OCI-LY1 (cell line): ENCODE measurements at regions not wholly inside any gene's neighbourhood (a gene's known extent, or its start where the extent isn't known, plus 50 kb on each side); places are given as distances from the start of the nearest gene placed in this dataset.

Experiments
- H2AFZ ChIP-seq: fragments of 200-600 bp; sonication (generic), shearing (Covaris generic); 2 replicates; pipeline ENCODE4 v1.6.0; 2014; ENCODE audit warnings: antibody characterized with exemption, mild to moderate bottlenecking, low read length
- H3F3A ChIP-seq: fragments of 200-600 bp; sonication (generic), shearing (Covaris generic); 2 replicates; pipeline ENCODE4 v1.6.0; 2014; ENCODE audit warnings: mild to moderate bottlenecking, antibody characterized with exemption, low read length, moderate library complexity; ENCODE audit not compliant: insufficient read depth
- H3K27ac ChIP-seq: fragments of 200-600 bp; sonication (generic); 2 replicates; pipeline ENCODE4 v1.5.1; 2014; ENCODE audit warnings: low read length, mixed run types, mild to moderate bottlenecking, low read depth; ENCODE audit not compliant: poor library complexity, severe bottlenecking
- H3K27me3 ChIP-seq: fragments of 200-600 bp; sonication (generic); 2 replicates; pipeline ENCODE4 v1.6.0; 2014; ENCODE audit warnings: antibody characterized with exemption, mild to moderate bottlenecking, low read length, moderate library complexity; ENCODE audit not compliant: insufficient read depth
- H3K36me3 ChIP-seq: fragments of 200-600 bp; sonication (generic); 2 replicates; pipeline ENCODE4 v1.6.1; 2014; ENCODE audit warnings: mild to moderate bottlenecking, antibody characterized with exemption, low read length, moderate library complexity, mixed read lengths; ENCODE audit not compliant: insufficient read depth
- H3K4me1 ChIP-seq: fragments of 200-600 bp; sonication (generic); 2 replicates; pipeline ENCODE4 v1.5.1; 2014; ENCODE audit warnings: mild to moderate bottlenecking, low read length, moderate library complexity; ENCODE audit not compliant: insufficient read depth, severe bottlenecking
- H3K4me2 ChIP-seq: fragments of 200-600 bp; sonication (generic), shearing (Covaris generic); 2 replicates; pipeline ENCODE4 v1.6.1; 2014; ENCODE audit warnings: low read length
- H3K4me3 ChIP-seq: fragments of 200-600 bp; sonication (generic); 2 replicates; pipeline ENCODE4 v1.5.1; 2014; ENCODE audit warnings: low read length, low read depth, mild to moderate bottlenecking, mixed read lengths; ENCODE audit not compliant: poor library complexity, severe bottlenecking
- H3K79me2 ChIP-seq: fragments of 200-600 bp; shearing (Covaris generic); 2 replicates; pipeline ENCODE4 v1.6.1; 2016; ENCODE audit warnings: mixed run types, low read length, mixed read lengths; ENCODE audit not compliant: insufficient read depth
- H3K9ac ChIP-seq: fragments of 200-600 bp; sonication (generic), shearing (Covaris generic); 2 replicates; pipeline ENCODE4 v1.6.1; 2014; ENCODE audit warnings: mild to moderate bottlenecking, low read length, mixed read lengths
- H3K9me2 ChIP-seq: fragments of 200-600 bp; sonication (generic), shearing (Covaris generic); 2 replicates; pipeline ENCODE4 v1.6.1; 2014; ENCODE audit warnings: low read depth, mild to moderate bottlenecking, low read length, mixed read lengths
- H3K9me3 ChIP-seq: fragments of 200-600 bp; shearing (Covaris generic); 2 replicates; pipeline ENCODE4 v1.6.1; 2014; ENCODE audit warnings: low read length, mixed read lengths
- H4K20me1 ChIP-seq: fragments of 200-600 bp; sonication (generic), shearing (Covaris generic); 2 replicates; pipeline ENCODE4 v1.6.0; 2016; ENCODE audit warnings: mild to moderate bottlenecking, low read length; ENCODE audit not compliant: insufficient read depth
- EZH2 ChIP-seq: fragments of 200-600 bp; sonication (generic), shearing (Covaris generic); IDR thresholded peaks from 2 replicates; pipeline ENCODE4 v1.8.0; 2017; ENCODE audit warnings: borderline replicate concordance, mixed run types, mild to moderate bottlenecking, antibody characterized with exemption, low read length, moderate library complexity, mixed read lengths
- TF ChIP-seq, protein P1 (sequence below): fragments of 200-600 bp; sonication (generic), shearing (Covaris generic); IDR thresholded peaks from 2 replicates; pipeline ENCODE4 v1.5.1; 2017; ENCODE audit warnings: mild to moderate bottlenecking, antibody characterized with exemption, low read length, moderate library complexity, mixed read lengths

DNA sequence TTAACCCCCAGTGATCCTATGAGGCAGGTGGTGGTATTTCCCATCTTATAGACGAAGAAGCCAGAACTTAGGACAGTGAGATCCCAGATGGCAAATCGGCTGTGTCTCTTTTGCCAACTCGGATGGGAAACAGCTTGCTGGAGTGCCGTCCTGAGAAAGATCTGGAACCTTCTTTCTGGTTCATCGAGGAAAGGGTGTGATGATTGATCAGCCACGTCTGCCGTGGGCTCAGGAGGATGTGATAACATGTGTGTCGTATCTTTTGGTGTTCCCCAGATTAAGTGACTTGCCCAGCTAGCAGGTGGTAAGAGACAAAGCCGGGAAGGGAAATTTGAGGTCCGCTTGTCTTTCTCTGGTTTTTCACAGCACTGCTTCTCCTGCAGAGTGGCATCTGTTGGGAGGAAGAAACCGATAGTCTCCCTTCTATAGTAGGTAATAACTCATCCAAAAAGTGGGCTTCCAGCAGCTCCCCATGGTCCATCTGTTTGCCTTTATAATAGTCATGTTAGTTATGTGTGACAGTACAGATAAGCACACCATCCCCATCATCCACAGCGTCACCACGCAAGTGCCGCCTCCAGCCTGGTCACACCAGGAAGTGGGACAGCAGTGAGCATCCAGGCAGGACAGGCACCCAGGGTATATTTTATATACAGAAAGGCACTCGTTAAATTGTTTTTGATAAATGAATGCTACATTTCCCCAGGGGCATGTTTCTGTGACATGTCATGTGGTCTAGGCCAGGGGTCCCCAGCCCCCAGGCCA, 175.5 kb downstream of the KATNIP start:
- no peaks in the 10 kb centered on the region for H3K27me3 ChIP-seq
- H3K4me3 ChIP-seq: no peak overlapping the region
- no peaks in the 10 kb centered on the region for H3K9me2 ChIP-seq
- no peaks in the 10 kb centered on the region for H4K20me1 ChIP-seq
- no peak overlapping the region for H3K4me2 ChIP-seq
- H3K9me3 ChIP-seq: no peaks in the 10 kb centered on the region
- H2AFZ ChIP-seq: no peak overlapping the region
- no peaks in the 10 kb centered on the region for H3K79me2 ChIP-seq
- no peaks in the 10 kb centered on the region for H3K4me1 ChIP-seq
- no peaks in the 10 kb centered on the region for H3K36me3 ChIP-seq
- H3F3A ChIP-seq: no peaks in the 10 kb centered on the region
- H3K27ac ChIP-seq: no peak overlapping the region
- no peak overlapping the region for H3K9ac ChIP-seq
- TF ChIP-seq, protein P1, sequence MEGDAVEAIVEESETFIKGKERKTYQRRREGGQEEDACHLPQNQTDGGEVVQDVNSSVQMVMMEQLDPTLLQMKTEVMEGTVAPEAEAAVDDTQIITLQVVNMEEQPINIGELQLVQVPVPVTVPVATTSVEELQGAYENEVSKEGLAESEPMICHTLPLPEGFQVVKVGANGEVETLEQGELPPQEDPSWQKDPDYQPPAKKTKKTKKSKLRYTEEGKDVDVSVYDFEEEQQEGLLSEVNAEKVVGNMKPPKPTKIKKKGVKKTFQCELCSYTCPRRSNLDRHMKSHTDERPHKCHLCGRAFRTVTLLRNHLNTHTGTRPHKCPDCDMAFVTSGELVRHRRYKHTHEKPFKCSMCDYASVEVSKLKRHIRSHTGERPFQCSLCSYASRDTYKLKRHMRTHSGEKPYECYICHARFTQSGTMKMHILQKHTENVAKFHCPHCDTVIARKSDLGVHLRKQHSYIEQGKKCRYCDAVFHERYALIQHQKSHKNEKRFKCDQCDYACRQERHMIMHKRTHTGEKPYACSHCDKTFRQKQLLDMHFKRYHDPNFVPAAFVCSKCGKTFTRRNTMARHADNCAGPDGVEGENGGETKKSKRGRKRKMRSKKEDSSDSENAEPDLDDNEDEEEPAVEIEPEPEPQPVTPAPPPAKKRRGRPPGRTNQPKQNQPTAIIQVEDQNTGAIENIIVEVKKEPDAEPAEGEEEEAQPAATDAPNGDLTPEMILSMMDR: no peak
- no peak for TF ChIP-seq EZH2

DNA sequence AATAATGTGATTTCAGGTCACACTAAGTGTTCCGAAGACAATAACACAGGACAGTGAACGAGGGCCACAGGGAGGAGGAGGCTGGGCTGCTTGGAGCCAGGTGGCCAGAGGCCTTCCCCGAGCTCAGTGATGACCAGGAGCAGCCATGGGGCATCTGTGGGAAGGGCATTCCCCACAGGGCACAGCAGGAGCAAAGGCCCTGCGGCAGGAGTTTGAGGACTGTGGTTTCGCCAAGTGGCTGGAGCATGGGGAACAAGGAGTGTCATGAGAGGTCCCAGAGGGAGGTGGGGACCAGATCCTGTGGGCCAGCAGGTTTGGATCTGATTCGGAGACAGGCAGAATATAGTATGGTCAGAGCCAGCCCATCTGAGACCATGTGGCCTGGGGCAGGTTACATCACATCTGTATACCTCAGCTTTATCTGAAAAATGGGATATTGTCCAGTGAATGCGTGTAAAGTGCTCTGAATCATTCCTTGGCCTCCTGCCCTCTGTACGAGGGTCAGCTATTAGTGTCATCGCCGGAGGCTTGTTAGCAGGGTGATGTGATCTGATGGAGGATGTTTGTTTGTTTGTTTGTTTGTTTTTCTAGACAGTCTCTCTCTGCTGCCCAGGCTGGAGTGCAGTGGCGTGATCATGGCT, 176.8 kb downstream of the KATNIP start:
- no peaks in the 10 kb centered on the region for H3K4me1 ChIP-seq
- H3K9me3 ChIP-seq: no peaks in the 10 kb centered on the region
- no peaks in the 10 kb centered on the region for H3K36me3 ChIP-seq
- TF ChIP-seq, protein P1: no peak
- no peak for TF ChIP-seq EZH2
- no peak overlapping the region for H3K9ac ChIP-seq
- no peak overlapping the region for H3K4me3 ChIP-seq
- no peaks in the 10 kb centered on the region for H4K20me1 ChIP-seq
- no peaks in the 10 kb centered on the region for H3K27me3 ChIP-seq
- H3F3A ChIP-seq: no peaks in the 10 kb centered on the region
- H2AFZ ChIP-seq: no peak overlapping the region
- no peak overlapping the region for H3K4me2 ChIP-seq
- no peaks in the 10 kb centered on the region for H3K9me2 ChIP-seq
- H3K79me2 ChIP-seq: no peaks in the 10 kb centered on the region
- no peak overlapping the region for H3K27ac ChIP-seq

DNA sequence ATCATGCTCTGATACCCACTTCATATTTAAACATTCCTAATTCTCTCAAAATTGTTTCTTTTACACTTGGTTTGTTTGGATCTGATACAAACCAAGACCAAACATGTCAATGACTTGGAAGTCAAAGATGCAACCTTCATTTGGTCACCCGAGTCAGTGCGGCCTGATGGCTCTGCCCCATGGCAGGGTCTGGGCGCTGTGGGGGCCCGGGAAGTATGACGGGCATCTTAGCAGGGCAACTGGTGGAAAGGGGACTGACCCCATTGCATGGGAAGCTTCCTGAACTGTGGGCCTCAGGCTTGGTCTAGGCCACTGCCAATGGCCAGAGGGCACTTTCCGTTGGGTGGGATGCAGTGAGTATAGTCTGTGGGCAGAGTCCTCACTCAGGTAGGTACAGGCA, 178.0 kb downstream of the KATNIP start:
- Histone ChIP-seq H3K9ac (no peak overlapping the region), H2AFZ (no peak overlapping the region), H3K4me1 (no peaks in the 10 kb centered on the region), H3K4me3 (no peak overlapping the region), H3K27ac (no peak overlapping the region), H3K36me3 (no peaks in the 10 kb centered on the region), H3K27me3 (no peaks in the 10 kb centered on the region), H4K20me1 (no peaks in the 10 kb centered on the region), H3K9me2 (no peaks in the 10 kb centered on the region), H3K4me2 (no peak overlapping the region), H3K9me3 (no peaks in the 10 kb centered on the region), H3K79me2 (no peaks in the 10 kb centered on the region), H3F3A (no peaks in the 10 kb centered on the region)
- TF ChIP-seq, protein P1: no peak
- no peak for TF ChIP-seq EZH2
